MM.1S (cell line): ENCODE measurements at regions not wholly inside any gene's neighbourhood (a gene's known extent, or its start where the extent isn't known, plus 50 kb on each side); places are given as distances from the start of the nearest gene placed in this dataset.

ENCODE experiments used
- DNase-seq: peaks from one replicate; pipeline ENCODE4 v3.0.0-alpha.2; 2015
- H2AFZ ChIP-seq: fragments of 300-600 bp; sonication (generic); 2 replicates; pipeline ENCODE4 v1.6.0; 2016; ENCODE audit warnings: antibody characterized with exemption, low read length
- H3F3A ChIP-seq: fragments of 300-600 bp; sonication (generic); 2 replicates; pipeline ENCODE4 v1.6.1; 2016; ENCODE audit warnings: mild to moderate bottlenecking, antibody characterized with exemption, low read length, moderate library complexity, mixed read lengths; ENCODE audit not compliant: insufficient read depth
- H3K27ac ChIP-seq: fragments of 300-600 bp; sonication (generic); 2 replicates; pipeline ENCODE4 v1.5.1; 2016; ENCODE audit warnings: mild to moderate bottlenecking, low read length
- H3K27me3 ChIP-seq: fragments of 300-600 bp; sonication (generic); replicated peaks from 2 replicates; pipeline ENCODE4 v1.6.0; 2016; ENCODE audit warnings: low read length; ENCODE audit not compliant: insufficient read depth
- H3K36me3 ChIP-seq: fragments of 300-600 bp; sonication (generic); replicated peaks from 2 replicates; pipeline ENCODE4 v1.6.1; 2016; ENCODE audit warnings: mild to moderate bottlenecking, low read length, mixed read lengths; ENCODE audit not compliant: insufficient read depth
- H3K4me1 ChIP-seq: fragments of 300-600 bp; sonication (generic); 2 replicates; pipeline ENCODE4 v1.6.1; 2016; ENCODE audit warnings: low read length, mixed read lengths
- H3K4me2 ChIP-seq: fragments of 300-600 bp; sonication (generic); 2 replicates; pipeline ENCODE4 v1.6.0; 2016; ENCODE audit warnings: low read depth, low read length
- H3K4me3 ChIP-seq: fragments of 300-600 bp; sonication (generic); 2 replicates; pipeline ENCODE4 v1.5.1; 2016; ENCODE audit warnings: low read length, mixed read lengths
- H3K79me2 ChIP-seq: fragments of 300-600 bp; sonication (generic); 2 replicates; pipeline ENCODE4 v1.6.1; 2016; ENCODE audit warnings: mixed run types, low read length, mixed read lengths
- H3K9ac ChIP-seq: fragments of 300-600 bp; sonication (generic); 2 replicates; pipeline ENCODE4 v1.6.1; 2016; ENCODE audit warnings: low read length, mixed read lengths
- H3K9me2 ChIP-seq: fragments of 300-600 bp; sonication (generic); replicated peaks from 2 replicates; pipeline ENCODE4 v1.6.1; 2016; ENCODE audit warnings: mild to moderate bottlenecking, low read length, mixed read lengths; ENCODE audit not compliant: insufficient read depth
- H3K9me3 ChIP-seq: fragments of 300-600 bp; sonication (generic); replicated peaks from 2 replicates; pipeline ENCODE4 v1.6.1; 2016; ENCODE audit warnings: mild to moderate bottlenecking, low read length, mixed read lengths; ENCODE audit not compliant: insufficient read depth
- H4K20me1 ChIP-seq: fragments of 300-600 bp; sonication (generic); 2 replicates; pipeline ENCODE4 v1.6.1; 2016; ENCODE audit warnings: mild to moderate bottlenecking, low read length, moderate library complexity, mixed read lengths; ENCODE audit not compliant: insufficient read depth
- EZH2 ChIP-seq: fragments of 300-600 bp; sonication (generic); optimal IDR thresholded peaks from 2 replicates; pipeline ENCODE3; 2017; ENCODE audit warnings: low read depth, mild to moderate bottlenecking, antibody characterized with exemption, low read length, mixed read lengths
- EZH2phosphoT487 ChIP-seq: fragments of 300-600 bp; sonication (generic); IDR thresholded peaks from 2 replicates; pipeline ENCODE4 v1.6.1; 2018; ENCODE audit warnings: antibody characterized with exemption, low read length
- TF ChIP-seq, protein P1 (sequence below): fragments of 300-600 bp; sonication (generic); IDR thresholded peaks from 2 replicates; pipeline ENCODE4 v1.5.1; 2016; ENCODE audit warnings: antibody characterized with exemption, low read length, mixed read lengths

DNA sequence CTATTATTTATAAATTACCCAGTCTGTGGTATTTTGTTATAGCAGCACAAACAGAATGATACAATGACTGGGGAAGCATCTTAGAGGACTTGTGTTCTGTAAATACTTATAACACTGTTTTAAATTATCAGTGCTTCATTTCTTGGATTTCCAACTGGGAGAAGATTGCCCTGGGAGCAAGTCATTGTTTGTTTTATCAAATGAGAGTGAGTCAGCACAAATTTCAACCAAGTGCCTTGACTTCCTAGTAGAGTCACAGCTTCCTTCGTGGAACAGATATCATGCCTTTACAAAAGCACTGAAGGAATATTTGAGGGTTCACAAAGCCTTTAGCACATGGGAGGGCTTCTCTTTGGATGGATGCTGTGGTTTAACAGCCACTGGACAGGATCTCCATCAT, 234.1 kb downstream of the KTN1 start:
- H3K9ac ChIP-seq: no peak overlapping the region
- no peak overlapping the region for H3K4me2 ChIP-seq
- no peak for TF ChIP-seq EZH2phosphoT487
- TF ChIP-seq, protein P1, sequence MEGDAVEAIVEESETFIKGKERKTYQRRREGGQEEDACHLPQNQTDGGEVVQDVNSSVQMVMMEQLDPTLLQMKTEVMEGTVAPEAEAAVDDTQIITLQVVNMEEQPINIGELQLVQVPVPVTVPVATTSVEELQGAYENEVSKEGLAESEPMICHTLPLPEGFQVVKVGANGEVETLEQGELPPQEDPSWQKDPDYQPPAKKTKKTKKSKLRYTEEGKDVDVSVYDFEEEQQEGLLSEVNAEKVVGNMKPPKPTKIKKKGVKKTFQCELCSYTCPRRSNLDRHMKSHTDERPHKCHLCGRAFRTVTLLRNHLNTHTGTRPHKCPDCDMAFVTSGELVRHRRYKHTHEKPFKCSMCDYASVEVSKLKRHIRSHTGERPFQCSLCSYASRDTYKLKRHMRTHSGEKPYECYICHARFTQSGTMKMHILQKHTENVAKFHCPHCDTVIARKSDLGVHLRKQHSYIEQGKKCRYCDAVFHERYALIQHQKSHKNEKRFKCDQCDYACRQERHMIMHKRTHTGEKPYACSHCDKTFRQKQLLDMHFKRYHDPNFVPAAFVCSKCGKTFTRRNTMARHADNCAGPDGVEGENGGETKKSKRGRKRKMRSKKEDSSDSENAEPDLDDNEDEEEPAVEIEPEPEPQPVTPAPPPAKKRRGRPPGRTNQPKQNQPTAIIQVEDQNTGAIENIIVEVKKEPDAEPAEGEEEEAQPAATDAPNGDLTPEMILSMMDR: no peak
- TF ChIP-seq EZH2: no peak

DNA sequence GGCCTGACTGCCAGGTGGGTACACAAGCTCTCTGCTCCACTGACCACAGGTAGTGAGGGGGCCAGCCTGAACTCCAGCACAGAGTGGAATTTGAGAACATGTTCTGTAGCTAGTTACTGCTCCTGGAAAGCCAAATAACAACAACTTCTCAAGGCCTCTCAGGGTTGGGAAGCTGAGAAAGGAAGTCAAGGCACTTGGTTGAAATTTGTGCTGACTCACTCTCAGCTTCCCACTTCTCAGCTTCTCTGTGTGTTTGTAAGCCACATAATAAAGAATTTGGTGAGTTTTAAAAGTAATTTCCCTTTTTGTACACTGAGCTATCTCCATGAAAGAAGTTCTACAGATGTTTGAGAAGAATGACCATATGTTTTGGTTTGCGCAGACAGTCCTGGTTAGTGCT, 234.9 kb downstream of the KTN1 start:
- no peaks in the 10 kb centered on the region for H3K27me3 ChIP-seq
- no peak overlapping the region for H3K4me3 ChIP-seq
- DNase-seq: no peak
- H3K9ac ChIP-seq: no peak overlapping the region
- H3K36me3 ChIP-seq: no peaks in the 10 kb centered on the region
- H3K79me2 ChIP-seq: no peaks in the 10 kb centered on the region
- TF ChIP-seq, protein P1: no peak
- TF ChIP-seq EZH2phosphoT487: no peak
- no peak for TF ChIP-seq EZH2
- H3F3A ChIP-seq: no peaks in the 10 kb centered on the region
- no peaks in the 10 kb centered on the region for H3K9me3 ChIP-seq
- H3K4me1 ChIP-seq: no peaks in the 10 kb centered on the region
- H3K9me2 ChIP-seq: no peaks in the 10 kb centered on the region
- no peak overlapping the region for H3K4me2 ChIP-seq
- H2AFZ ChIP-seq: no peak overlapping the region
- no peak overlapping the region for H3K27ac ChIP-seq
- no peaks in the 10 kb centered on the region for H4K20me1 ChIP-seq

More for the DNA sequence above, 234.1 kb downstream of the KTN1 start:
- Histone ChIP-seq H2AFZ (no peak overlapping the region), H3K4me1 (no peaks in the 10 kb centered on the region), H3K9me3 (no peaks in the 10 kb centered on the region), H3K36me3 (no peaks in the 10 kb centered on the region), H3F3A (no peaks in the 10 kb centered on the region), H4K20me1 (no peaks in the 10 kb centered on the region), H3K9me2 (no peaks in the 10 kb centered on the region), H3K27ac (no peak overlapping the region), H3K79me2 (no peaks in the 10 kb centered on the region), H3K27me3 (no peaks in the 10 kb centered on the region), H3K4me3 (no peak overlapping the region)
- no peak for DNase-seq

DNA sequence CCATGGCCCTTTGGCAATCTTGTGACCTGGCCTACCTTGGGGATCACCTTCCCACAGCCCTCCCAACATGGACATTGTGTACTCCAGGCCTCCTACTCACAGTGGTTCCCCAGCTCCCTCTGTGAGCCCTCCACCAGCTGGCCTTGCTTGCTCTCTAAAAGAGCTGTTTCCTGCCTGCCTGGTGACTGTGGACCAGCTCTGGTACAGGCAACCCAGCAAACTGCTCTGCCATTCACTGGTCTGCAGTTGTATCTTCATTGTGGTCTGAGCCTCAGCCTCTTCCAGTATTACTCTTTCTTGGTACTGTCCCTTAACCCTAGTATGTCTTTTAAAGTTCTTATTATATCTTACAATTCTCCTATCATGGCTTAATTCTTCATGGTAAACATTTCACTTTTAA, 236.2 kb downstream of the KTN1 start:
- Histone ChIP-seq H3K4me3 (no peak overlapping the region), H3F3A (no peaks in the 10 kb centered on the region), H4K20me1 (no peaks in the 10 kb centered on the region), H3K4me1 (no peaks in the 10 kb centered on the region), H3K27ac (no peak overlapping the region), H3K36me3 (no peaks in the 10 kb centered on the region), H3K9ac (no peak overlapping the region), H3K4me2 (no peak overlapping the region), H3K9me2 (no peaks in the 10 kb centered on the region), H3K27me3 (no peaks in the 10 kb centered on the region), H3K9me3 (no peaks in the 10 kb centered on the region), H2AFZ (no peak overlapping the region), H3K79me2 (no peaks in the 10 kb centered on the region)
- no peak for TF ChIP-seq EZH2phosphoT487
- TF ChIP-seq EZH2: no peak
- no peak for DNase-seq

DNA sequence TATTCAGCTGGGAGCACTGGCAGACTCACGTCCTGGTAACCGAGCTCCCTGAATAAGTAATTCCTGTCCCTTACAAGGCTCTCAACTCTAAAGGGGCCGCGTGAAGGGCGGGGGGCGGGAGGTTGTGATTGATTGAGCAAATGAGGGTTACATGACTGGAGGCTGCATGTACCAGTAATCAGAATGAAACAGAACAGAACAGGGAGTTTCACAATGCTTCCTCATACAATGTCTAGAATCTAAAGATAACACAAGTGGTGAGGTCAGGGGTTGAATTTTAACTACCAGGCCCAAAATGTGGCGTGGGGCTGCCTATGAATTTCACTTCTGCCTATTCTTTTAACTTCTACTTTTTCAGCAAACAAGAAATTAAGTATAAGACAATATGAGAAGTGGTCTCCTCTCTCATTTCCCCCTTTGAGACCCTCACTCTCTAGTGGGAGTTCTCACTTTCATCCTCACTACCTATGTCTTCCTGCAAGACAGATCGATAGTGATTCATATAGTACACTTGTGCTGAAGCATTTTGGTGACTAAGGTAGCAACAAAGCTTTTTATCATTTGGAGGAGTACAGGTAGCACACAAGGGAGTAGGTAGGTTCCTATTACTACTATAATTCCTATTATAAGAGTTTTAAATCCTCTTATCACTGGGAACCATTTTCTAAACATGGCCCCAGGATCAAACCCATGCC, 239.8 kb downstream of the KTN1 start:
- TF ChIP-seq EZH2phosphoT487 (no peak), EZH2 (no peak)
- TF ChIP-seq, protein P1: no peak
- Histone ChIP-seq H3K4me1 (no peaks in the 10 kb centered on the region), H3K9me3 (no peaks in the 10 kb centered on the region), H3K9ac (no peak overlapping the region), H3K4me3 (no peak overlapping the region), H3K9me2 (no peaks in the 10 kb centered on the region), H3K27me3 (no peaks in the 10 kb centered on the region), H3K79me2 (no peaks in the 10 kb centered on the region), H3F3A (no peaks in the 10 kb centered on the region), H3K36me3 (no peaks in the 10 kb centered on the region), H3K27ac (no peak overlapping the region), H2AFZ (no peak overlapping the region), H3K4me2 (no peak overlapping the region), H4K20me1 (no peaks in the 10 kb centered on the region)
- no peak for DNase-seq
